ENCODE measurements at regions not wholly inside any gene's neighbourhood (a gene's known extent, or its start where the extent isn't known, plus 50 kb on each side); places are given as distances from the start of the nearest gene placed in this dataset.

DNA sequence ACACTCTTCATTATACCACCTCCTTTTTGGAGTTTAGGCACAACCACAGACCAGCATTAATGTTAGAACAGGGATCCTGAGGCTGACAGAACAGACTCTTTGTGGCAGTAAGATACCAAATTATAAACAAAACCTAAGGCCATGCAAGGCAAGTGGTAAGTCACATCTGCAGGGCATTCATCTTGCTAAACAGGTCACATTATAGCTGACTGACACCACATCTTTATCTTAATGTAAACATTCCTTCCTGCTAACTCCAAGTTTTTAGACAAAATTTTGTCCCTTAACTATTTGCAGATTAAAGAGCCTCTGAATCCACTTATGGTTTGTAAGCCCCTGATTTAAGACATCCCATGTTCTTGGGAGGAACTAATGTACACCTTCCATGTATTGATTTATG is 500.6 kb downstream of the PYDC2 start:
- DNase-seq (ENCODE audit: low read depth in 1 of 2, low spot score in 1 of 2): no peak
- TF ChIP-seq GABPA (IDR thresholded peaks at IDR 0.05; ENCODE audit: low read depth) (no peak), POLR2AphosphoS5 (IDR thresholded peaks at IDR 0.05; ENCODE audit: low read depth) (no peak), SPI1 (IDR thresholded peaks at IDR 0.05; ENCODE audit: borderline replicate concordance, low read depth) (no peak)
- TF ChIP-seq, protein P1, sequence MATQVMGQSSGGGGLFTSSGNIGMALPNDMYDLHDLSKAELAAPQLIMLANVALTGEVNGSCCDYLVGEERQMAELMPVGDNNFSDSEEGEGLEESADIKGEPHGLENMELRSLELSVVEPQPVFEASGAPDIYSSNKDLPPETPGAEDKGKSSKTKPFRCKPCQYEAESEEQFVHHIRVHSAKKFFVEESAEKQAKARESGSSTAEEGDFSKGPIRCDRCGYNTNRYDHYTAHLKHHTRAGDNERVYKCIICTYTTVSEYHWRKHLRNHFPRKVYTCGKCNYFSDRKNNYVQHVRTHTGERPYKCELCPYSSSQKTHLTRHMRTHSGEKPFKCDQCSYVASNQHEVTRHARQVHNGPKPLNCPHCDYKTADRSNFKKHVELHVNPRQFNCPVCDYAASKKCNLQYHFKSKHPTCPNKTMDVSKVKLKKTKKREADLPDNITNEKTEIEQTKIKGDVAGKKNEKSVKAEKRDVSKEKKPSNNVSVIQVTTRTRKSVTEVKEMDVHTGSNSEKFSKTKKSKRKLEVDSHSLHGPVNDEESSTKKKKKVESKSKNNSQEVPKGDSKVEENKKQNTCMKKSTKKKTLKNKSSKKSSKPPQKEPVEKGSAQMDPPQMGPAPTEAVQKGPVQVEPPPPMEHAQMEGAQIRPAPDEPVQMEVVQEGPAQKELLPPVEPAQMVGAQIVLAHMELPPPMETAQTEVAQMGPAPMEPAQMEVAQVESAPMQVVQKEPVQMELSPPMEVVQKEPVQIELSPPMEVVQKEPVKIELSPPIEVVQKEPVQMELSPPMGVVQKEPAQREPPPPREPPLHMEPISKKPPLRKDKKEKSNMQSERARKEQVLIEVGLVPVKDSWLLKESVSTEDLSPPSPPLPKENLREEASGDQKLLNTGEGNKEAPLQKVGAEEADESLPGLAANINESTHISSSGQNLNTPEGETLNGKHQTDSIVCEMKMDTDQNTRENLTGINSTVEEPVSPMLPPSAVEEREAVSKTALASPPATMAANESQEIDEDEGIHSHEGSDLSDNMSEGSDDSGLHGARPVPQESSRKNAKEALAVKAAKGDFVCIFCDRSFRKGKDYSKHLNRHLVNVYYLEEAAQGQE (IDR thresholded peaks at IDR 0.05; ENCODE audit: insufficient replicate concordance, low read depth): no peak
- TF ChIP-seq, protein P2, sequence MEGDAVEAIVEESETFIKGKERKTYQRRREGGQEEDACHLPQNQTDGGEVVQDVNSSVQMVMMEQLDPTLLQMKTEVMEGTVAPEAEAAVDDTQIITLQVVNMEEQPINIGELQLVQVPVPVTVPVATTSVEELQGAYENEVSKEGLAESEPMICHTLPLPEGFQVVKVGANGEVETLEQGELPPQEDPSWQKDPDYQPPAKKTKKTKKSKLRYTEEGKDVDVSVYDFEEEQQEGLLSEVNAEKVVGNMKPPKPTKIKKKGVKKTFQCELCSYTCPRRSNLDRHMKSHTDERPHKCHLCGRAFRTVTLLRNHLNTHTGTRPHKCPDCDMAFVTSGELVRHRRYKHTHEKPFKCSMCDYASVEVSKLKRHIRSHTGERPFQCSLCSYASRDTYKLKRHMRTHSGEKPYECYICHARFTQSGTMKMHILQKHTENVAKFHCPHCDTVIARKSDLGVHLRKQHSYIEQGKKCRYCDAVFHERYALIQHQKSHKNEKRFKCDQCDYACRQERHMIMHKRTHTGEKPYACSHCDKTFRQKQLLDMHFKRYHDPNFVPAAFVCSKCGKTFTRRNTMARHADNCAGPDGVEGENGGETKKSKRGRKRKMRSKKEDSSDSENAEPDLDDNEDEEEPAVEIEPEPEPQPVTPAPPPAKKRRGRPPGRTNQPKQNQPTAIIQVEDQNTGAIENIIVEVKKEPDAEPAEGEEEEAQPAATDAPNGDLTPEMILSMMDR (IDR thresholded peaks at IDR 0.05; ENCODE audit: insufficient read depth, low read length): no peak
- Histone ChIP-seq H3K27ac (replicated peaks) (no peak overlapping the region), H3K27me3 (ENCODE audit: insufficient read depth, poor library complexity, severe bottlenecking) (no peaks in the 10 kb centered on the region), H3K4me3 (replicated peaks; ENCODE audit: insufficient read depth, low read length) (no peak overlapping the region)

DNA sequence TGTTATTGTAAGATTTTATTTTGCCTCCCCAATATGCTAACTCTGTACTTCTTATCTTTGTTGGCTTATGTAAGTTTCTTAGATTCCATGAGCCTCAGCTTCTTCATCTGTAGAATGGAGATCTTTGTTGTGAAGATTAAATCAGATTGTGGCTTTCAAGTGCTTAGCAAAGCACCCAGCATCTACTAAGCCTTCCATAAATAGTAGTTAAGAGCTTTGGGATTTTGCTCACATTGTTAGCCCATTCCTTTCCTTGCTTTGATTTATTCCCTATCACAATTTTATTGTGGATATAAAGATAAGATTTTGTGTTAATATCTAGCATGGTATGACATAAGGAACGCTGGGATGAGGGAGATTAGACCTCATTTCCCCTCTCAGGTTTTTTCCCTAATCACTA is 501.4 kb downstream of the PYDC2 start:
- TF ChIP-seq GABPA (IDR thresholded peaks at IDR 0.05; ENCODE audit: low read depth) (no peak), POLR2AphosphoS5 (IDR thresholded peaks at IDR 0.05; ENCODE audit: low read depth) (no peak), SPI1 (IDR thresholded peaks at IDR 0.05; ENCODE audit: borderline replicate concordance, low read depth) (no peak)
- TF ChIP-seq, protein P2 (IDR thresholded peaks at IDR 0.05; ENCODE audit: insufficient read depth, low read length): no peak
- TF ChIP-seq, protein P1 (IDR thresholded peaks at IDR 0.05; ENCODE audit: insufficient replicate concordance, low read depth): no peak
- no peak overlapping the region for H3K4me3 ChIP-seq (replicated peaks; ENCODE audit: insufficient read depth, low read length)
- no peak for DNase-seq (ENCODE audit: low read depth in 1 of 2, low spot score in 1 of 2)
- H3K27ac ChIP-seq (replicated peaks): no peak overlapping the region
- H3K27me3 ChIP-seq (ENCODE audit: insufficient read depth, poor library complexity, severe bottlenecking): no peaks in the 10 kb centered on the region

DNA sequence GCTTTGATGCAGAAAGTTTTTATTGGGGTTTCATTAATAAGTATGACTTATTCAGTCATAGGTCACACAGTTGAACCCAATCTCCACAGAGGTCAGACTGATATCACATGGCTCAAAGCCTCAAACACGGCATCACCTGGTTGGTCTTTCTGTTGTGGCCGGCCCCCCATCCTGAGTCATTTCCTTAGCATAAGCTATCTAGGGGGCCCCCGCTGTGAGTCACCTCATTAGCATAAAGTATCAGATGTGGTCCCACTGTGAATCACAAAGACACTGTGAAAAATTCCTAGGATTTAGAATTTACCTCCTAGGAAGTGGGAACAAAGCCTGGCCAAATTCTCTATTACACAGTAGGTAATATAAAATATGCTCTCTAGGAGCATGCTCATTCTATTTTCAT is 502.2 kb downstream of the PYDC2 start:
- TF ChIP-seq GABPA (IDR thresholded peaks at IDR 0.05; ENCODE audit: low read depth): no peak
- no peak for TF ChIP-seq SPI1 (IDR thresholded peaks at IDR 0.05; ENCODE audit: borderline replicate concordance, low read depth)
- TF ChIP-seq, protein P1 (IDR thresholded peaks at IDR 0.05; ENCODE audit: insufficient replicate concordance, low read depth): no peak
- no peak for DNase-seq (ENCODE audit: low read depth in 1 of 2, low spot score in 1 of 2)
- H3K4me3 ChIP-seq (replicated peaks; ENCODE audit: insufficient read depth, low read length): no peak overlapping the region
- no peaks in the 10 kb centered on the region for H3K27me3 ChIP-seq (ENCODE audit: insufficient read depth, poor library complexity, severe bottlenecking)
- no peak overlapping the region for H3K27ac ChIP-seq (replicated peaks)
